ENCODE measurements at regions not wholly inside any gene's neighbourhood (a gene's known extent, or its start where the extent isn't known, plus 50 kb on each side); places are given as distances from the start of the nearest gene placed in this dataset.

DNA sequence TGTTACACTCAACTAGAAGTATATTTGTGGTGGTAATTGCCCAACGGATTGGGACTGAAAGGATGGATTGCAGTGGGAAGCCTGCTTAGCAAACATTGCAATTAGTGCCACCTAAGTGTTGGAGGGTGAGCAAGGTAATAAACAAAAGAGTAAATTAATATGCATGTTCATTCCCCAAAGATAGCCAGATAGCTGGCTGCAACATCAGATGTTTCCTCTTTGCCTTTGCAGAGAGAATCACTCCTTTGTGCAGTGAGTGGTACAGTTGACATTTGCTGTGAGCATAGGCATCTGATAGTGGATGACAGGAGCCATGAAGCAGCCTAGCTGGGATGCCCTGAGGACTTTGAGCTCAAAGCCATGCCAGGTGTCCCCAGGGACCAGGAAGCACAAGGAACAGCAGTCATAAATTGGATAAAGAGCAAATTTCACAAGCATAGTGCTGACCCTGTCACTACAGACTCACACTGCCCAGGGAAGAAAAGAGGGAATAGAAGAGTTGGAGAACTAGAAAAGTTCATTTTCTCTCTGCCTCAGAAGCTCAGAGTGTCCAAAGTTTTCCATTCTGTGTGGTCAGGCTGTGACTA is 336.1 kb upstream of the SLC30A5 start:
- no peak for DNase-seq

DNA sequence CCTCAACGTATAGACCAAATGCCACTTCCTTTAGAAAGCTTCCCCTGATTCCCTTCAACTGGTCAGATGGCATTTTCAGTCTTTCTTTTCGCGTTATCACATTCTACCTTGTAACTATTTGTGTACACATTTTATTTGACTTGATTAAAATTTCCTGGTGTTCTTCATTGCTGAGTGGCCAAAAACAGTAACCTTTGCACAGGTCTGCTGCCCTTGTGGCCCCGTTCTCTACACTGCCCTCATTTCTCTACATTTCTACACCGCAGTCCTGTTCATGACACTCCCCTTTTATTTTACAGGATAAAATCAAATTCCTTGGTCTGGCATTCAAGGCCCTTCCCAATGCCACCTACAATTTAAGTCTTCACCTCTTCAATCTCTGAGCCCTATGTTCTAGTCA is 334.2 kb upstream of the SLC30A5 start:
- no peak for DNase-seq

DNA sequence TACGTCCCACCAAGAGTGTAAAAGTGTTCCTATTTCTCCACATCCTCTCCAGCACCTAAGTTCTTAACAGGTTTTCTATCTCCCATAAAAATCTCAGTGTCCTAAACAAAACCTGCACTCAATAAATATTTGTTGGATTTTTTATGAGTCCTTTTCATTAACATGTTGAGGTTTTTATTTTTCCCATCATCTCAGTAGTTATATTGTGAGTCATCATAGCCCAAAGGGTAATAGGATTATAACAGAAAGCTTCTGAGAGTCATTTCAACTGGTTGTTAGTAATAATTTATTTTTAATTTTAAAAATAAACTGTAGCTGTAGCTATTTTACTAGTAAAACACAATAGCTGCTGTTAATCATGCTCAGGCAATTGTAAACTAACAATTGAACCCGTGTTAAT is 331.6 kb upstream of the SLC30A5 start:
- no peak for DNase-seq

DNA sequence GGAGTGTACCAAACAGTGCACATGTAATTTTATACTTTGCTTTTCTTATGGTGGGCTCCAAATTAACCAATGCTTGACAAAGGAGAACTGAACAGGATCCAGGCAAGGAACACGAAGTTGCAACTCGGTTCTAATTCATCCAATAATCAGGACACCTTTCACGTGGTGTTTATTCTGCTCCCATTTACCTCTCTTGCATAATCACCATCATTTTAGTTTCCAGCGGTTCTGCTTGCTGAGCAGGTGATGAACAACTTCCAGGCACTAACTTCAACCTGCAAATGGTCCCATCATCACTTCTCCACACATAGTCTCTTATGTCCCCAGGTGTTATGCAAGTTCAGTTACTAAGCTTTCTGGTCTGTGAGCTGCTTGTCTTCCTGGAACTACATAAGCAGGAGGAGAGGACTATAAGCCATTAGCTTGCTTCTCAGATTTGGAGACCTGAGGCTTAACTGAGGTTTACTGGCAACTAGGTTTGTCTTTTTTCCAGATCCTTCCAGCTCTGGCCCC is 326.8 kb upstream of the SLC30A5 start:
- DNase-seq: no peak

DNA sequence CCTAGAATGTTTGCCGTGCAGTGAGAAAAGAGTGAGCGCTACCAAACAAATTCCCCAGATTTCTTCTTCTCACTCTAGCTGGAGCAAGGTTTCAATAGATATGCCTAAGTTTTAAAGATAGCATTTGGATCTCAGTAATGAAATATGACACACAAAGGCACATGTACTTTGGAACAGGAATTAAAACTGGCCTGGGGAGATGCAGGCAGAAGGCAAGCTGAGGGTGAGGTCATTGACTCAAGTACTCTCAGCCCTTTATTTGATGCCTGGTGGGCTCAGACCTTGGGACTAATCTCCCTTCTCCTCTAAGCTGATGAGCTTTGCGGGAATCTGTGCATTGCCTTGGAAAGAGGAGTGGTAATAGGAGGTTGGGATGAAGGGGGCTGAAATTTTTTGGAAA is 323.3 kb upstream of the SLC30A5 start:
- DNase-seq: no peak

DNA sequence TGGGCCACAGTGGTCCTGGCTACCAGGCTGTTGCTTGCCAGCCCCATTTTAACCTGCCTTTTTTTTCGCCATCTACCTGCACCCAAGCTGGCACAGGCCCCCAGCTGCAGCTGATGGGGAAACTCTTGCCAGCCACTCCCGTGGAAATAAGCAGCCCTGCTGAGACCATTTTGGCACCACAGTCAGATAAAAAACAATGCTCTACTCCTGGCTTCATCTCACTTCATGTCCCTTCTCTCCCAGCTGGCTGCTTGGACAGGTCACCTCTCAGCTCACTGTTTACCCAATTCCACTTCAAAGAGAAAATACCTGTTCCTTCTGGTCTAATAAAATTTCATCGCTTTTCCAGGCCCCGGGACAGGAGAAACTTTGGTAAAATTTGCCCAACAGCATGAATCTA is 322.6 kb upstream of the SLC30A5 start:
- no peak for DNase-seq

DNA sequence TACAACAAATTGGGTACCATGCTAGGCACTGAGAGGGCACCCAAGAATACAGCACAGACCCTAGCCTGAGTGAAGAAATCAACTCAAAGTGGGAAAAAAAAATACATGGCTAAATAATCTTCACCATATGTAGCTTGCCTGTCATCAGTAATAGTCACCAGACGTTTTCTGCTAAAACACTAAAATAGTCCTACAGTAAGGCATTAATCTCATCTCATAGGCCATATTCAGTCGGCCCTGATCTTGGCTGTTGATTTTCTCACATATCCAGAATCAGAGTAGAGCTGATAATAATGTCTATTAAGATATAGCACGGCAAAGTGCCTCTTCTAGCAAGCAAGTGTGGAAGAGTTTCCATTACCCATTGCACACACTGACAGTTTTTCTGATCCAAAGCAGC is 322.1 kb upstream of the SLC30A5 start:
- no peak for DNase-seq

DNA sequence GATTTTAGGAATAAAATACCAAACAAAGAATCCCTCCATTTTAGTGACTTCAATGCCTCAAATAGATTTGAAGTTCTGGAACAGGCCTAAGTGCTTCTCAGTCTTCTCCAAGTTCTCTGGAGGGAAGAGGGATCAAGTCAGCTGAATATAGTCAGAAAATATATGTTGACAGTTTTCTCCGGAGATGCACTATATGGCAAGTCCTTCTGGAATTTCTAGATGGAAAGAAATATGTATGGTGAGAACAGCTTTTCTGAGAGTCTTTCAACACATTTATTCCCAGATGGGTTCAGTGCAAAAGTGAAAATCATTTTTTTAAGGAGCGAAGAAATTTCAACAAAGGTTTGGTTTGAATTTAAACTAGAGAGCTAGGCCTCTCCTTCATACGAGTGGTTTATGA is 317.4 kb upstream of the SLC30A5 start:
- no peak for DNase-seq

DNA sequence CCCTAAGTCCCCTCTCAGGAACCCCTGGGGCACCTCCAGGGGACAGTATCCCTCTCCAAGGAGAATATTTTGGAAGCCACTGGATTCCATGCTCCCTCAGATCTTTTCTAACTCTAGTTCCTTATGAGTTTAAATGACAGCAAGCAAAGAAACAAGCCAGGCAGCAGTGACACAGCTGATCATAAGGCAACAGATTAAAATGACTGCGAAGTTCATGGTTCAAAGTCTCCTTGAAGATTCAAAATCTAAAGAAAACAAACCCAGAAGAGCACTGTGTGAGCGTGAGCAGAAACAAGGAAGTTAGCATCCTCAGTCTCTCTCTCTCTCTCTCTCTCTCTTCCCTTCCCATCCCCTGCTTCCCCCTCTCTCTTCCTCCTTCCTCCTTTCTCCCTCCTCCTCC is 316.7 kb upstream of the SLC30A5 start:
- DNase-seq: no peak

DNA sequence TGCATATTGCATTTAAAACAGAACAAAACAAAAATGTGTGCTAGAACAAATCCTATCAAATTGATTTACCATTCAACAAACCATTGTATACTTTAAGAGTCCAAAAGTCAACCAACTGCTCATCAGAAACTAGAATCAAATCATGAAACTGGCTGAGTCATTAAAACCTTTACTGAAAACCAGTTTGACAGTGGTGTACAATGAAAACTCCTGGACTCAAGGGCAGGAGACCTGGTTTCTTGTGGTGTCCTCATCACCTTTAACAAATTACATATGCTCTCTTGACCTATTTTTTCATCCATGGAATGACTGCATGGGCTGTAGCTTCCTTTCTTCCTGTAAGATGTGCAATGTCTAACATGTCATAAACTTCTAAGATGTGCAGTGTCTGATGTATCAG is 315.3 kb upstream of the SLC30A5 start:
- DNase-seq: no peak

DNA sequence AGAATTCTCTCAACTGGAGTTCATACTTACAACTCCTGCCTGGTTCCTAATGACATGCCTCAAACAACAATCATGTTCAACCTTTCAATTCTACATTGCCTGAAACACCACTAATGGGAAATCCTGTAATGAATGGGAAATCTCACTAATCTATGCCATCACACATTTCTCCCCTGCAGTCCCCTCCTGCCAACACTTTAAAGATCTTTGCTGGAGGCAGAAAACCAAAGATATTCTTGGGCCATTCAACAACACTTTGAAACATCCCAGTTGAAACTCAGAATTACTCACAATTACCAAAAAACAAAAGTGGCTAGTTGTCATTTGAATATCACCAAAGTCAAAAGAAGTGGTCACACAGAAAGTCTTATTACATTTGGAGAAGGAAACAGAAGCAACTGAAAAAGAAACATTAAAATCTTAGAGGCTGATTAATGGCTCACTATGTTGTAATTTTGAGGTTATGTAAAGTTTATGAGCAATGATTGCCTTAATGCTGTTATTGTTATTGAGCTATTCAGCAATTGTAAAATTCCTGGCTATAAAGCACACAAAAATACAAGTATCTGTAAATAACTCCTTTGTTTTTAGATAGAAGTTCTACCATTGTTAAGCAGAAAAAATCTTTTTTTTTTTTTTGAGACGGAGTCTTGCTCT is 313.4 kb upstream of the SLC30A5 start:
- no peak for DNase-seq

DNA sequence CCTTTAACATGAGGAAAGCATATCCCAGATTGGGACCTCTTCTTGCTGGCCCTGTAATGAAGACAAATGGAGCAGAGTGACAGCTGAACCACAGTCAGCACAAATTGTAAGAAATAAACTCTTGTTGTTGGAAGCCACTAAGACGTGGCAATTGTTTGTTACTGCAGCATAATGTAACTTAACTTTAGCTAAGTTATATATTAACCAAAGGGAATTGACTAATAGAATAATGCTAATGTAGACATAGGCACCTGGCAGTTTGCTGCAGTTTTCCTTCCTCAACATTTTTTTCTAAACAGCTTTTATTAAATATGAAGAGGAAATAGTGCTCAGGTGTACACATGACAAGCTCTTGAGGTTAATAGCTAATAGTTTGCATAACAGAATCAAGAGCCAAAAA is 300.7 kb upstream of the SLC30A5 start:
- no peak for DNase-seq

DNA sequence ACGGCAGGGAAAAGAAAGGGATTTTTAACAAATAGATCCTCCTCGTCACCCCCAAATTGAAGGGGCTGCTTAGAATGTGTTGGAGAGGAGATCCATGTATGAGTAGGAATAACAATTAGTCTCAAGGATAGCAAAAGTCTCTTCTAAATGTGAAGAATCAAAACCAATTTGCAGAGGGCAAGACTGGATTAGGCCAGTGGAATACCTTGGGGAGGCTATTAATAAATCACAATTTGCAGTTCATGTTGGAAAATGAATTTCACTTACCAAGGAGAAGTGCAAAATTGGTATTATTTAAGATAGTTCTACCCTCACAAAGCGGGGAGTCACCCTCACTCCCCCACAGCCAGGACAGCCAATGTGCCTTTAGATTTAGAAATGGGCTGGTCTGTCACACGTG is 299.8 kb upstream of the SLC30A5 start:
- no peak for DNase-seq

DNA sequence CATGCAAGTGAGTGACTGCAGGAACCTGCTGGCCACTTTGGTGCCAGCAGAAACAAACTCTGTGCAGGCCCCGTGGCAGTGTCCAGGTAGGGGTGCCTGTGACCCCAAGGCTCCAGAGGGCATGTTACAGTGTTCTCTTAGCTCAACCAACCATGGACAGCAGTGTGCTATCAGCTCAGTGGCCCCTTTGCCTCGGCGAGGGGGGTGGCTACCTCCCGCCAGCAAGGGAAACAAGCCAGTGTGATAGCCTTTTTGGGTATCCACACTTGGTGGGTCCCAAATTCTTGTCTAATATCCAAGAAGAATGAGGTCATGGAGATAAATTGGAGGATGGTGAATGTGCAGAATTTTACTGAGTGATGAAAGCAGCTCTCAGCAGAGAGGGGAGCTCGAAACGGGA is 298.6 kb upstream of the SLC30A5 start:
- no peak for DNase-seq

DNA sequence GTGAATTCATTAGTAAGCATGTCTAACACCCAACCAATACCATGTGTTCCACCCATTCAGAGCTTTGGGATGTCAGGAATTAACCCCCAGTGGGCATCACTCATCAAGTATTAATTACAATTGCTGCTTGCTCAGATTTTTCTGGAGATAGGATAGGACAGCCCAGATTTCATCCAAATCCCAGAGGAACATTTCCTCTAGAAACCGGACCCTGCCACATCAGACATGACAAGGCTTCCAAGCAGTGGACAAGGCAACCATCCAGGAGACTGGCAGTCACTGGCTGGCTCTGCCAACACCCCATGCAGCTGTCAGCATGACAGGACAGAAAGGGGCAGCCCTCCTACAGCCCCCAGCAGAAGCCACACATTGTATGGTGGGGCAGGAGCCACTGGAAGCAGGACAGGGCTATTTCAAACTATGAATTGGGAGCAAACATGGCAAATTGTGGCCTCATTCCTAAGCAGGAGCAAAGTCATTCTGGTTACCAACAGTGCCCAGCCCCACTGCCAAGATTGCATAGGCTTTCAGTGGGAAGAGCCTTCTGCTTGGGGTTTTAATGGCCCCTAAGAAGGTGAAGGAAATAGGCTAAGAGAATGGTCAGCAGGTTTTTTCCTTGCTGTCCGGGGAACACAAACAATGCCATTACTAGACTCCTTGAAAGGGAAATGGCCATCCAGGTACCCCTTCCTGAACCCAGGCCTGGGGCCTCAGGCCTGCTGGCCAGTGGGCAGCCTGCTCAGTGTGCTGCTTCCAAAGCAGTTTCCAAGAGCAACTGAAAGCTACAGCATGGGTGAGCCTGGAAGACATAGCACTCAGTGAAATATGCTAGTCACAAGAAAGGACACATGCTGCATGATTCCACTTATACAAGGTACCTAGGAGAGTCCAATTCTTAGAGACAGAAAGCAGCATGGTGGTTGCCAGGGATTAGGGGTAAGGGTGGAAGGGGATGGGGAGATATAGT is 294.7 kb upstream of the SLC30A5 start:
- no peak for DNase-seq

DNA sequence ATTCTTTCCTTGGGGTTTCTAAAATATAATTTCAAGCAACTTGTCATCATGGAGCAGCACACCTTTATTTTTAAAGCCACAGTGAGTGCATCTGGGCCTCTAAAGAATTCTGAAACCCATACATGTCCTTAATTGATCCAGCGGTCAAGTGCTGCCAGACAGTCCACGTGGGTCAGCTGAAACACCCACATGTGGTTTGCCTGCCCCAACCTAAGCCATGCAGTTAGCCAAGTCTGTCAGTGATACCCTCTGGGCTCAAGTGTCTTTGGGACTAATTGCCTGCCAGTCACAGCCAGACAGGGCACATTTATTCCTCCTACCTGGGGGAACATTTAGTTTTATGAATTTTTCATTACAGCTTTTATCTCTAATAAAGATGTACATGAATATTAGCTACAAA is 291.4 kb upstream of the SLC30A5 start:
- DNase-seq: no peak

DNA sequence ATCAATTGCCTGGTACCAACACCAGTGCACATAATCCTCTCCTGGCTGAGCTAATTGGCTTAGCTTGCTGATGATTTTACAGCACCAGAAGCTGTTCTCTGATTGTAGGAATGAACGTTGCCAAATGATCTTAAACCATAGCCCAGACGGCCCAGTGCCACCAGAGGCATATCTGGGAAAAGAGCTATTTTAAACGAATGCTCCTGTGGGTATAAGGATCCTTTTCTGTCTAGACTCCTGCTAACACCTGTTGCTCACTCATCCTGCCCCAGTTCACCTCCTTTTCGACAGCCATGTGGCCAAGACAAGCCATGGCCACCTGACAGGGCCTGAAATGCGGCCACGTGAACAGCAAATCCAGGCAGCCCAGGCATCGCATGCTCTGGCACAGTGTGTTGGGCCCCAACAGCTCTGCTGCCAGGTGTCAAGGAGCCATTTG is 289.9 kb upstream of the SLC30A5 start:
- no peak for DNase-seq

DNA sequence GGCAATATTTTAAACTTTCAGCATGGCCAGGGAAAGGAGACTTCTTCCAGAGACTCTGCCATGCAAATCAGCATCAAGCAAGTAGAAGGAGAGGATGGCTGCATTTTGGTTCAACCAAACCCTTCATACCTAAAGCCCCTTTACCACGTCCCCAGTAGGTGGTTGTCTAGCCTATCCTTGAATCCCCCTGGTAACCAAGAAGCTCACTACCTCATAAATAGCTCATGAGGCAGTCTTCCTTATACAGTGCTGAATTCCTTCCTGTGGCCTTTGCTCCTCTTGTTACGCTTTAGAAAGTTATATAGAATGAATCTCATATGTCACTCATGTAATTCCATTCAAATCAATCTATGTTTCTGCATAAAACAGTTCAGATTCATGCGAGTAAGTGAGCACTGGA is 289.5 kb upstream of the SLC30A5 start:
- DNase-seq: no peak

DNA sequence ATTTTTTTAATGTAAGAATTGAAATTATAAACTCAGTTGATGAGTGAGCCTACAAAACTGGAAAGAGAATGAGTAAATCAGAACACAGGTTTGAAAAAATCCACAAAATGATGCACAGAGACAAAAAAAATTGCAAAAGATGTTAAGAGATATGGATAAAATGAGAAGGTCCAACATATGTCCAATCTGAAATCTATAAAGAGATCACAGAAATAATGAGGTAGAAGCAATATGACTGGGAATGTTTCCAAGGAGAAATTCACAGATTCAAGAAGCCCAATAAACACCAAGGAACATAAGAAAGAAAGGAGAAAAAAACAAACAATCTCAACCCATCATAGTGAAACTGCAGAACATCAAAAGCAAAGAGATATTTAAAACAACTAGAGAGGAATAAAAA is 288.4 kb upstream of the SLC30A5 start:
- no peak for DNase-seq

DNA sequence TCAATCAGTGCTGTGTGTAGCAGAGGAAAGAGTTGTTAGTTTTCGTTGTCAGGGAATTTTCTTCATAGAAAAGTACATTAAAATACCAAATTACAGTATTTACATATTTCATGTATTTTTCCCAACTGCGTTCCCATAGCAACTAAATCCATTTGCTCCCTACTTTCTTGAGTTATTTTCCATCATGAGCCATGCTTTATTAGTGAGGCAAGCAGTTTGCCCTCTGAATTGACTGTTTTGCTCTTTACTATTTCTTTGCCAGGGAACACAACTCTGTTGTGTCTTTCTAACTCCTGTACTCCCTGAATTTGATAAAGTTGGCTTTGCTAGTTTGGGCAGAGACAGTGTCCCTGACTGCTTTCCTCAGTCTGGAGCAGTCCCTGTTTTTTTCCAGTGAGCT is 276.2 kb upstream of the SLC30A5 start:
- DNase-seq: no peak

DNA sequence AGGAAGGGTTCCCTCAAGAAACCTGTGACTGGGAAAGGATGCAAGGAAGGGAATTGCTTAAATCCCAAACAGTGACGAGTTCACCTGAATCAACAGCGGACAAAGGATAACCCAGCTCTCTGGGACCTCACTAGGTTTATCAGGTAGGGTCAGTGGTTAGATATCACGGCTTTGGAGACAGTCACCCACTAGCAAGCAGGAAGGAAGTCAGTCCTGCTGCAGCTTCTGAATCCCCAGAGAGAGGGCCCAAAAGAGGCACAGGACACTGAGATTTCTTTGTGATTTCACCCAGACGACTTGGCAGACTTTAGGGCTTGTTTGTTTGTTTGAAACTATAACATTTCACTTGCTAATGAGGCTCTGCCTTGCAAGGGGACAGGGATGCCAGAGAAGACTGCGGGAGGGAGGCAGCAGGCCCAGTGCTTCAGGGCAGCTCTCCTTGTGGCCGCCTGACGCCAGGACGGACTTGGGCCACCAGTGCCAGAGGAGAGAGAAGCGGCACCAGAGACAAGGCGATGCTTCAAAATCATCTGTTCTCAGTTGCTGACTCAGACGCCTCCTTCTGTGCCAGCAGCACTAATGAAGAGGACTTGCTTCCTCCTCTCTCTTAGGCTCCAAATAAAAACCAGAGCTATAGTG is 275.6 kb upstream of the SLC30A5 start:
- DNase-seq: no peak

DNA sequence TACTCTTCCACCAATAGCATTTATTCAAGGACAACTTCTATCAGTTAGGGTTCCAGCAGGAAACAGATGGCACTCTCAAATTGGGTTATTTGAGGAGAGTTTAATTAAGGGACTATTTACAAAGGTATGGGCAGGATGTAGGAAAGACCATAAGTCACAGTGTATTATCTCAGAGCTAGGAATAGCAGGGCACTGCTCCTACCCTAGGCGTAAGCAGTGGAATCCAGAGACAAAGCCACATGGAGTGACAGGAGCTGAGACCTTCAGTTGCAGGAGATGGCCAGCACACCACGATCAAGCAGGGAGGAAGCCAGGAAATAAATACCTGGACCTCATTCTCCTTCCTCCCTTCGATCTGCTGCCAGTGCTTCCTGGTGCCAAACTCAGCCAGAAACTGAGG is 274.9 kb upstream of the SLC30A5 start:
- no peak for DNase-seq

DNA sequence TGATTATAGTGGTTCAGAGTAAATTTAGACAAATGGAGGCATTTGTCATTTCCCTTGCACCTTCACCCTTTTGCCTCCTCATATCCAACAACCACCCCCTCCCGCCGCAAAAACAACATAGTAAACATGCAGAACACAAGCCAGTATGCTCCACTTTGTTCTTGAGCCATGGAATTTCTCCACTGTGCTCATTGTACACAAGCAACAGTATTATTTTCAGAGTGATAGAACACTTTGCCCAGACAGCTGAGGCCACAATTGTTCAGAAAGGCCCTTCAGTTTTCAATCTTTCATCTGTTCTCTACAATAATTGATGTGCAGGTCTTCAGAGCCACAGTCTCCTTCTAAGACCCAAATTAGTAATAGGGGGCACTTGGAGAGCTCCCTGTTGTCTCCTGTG is 272.8 kb upstream of the SLC30A5 start:
- DNase-seq: no peak
